ENCODE measurements at regions not wholly inside any gene's neighbourhood (a gene's known extent, or its start where the extent isn't known, plus 50 kb on each side); places are given as distances from the start of the nearest gene placed in this dataset.

DNA sequence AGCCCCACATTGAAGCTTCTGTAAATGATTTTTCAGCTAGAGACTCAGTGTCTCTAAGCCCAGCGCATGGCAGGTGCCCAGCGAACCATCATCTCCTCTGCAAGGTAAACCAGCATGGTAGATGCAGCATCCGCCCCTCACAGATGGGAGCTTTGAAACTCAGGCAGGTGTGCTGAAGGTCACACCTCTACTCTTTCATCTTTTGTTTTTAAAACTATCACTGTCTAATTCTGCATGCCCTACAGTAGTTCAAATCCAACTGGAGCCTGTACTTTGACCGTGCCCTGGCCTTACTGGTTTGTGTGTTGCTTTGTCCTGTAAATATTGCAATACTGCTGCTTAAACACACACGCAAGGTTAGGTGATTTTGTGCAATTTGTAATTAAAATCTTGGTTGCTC, 831.1 kb downstream of the GALR1 start:
- TF ChIP-seq CTCF (IDR thresholded peaks at IDR 0.05) (no peak), POLR2A (IDR thresholded peaks at IDR 0.05) (no peak)
